Hepatocyte (in vitro differentiated cells): ENCODE measurements at regions not wholly inside any gene's neighbourhood (a gene's known extent, or its start where the extent isn't known, plus 50 kb on each side); places are given as distances from the start of the nearest gene placed in this dataset.

Experiments used
- DNase-seq: peaks from one replicate; pipeline ENCODE4 v3.0.0-alpha.2; 2016; ENCODE audit warnings: low spot score
- H2AFZ ChIP-seq: fragments of 200-600 bp; sonication (generic); 2 replicates; pipeline ENCODE4 v1.6.0; 2016; ENCODE audit warnings: antibody characterized with exemption, mild to moderate bottlenecking
- H3K27ac ChIP-seq: fragments of 200-600 bp; sonication (generic); 2 replicates; pipeline ENCODE4 v1.5.1; 2016; ENCODE audit warnings: mild to moderate bottlenecking
- H3K27me3 ChIP-seq: fragments of 200-600 bp; sonication (generic); 2 replicates; pipeline ENCODE4 v1.6.1; 2016
- H3K36me3 ChIP-seq: fragments of 200-600 bp; sonication (generic); replicated peaks from 2 replicates; pipeline ENCODE4 v1.5.1; 2016; ENCODE audit warnings: low read depth; ENCODE audit not compliant: insufficient read depth
- H3K4me1 ChIP-seq: fragments of 200-600 bp; sonication (generic); 2 replicates; pipeline ENCODE4 v1.5.1; 2016; ENCODE audit warnings: mild to moderate bottlenecking, moderate library complexity; ENCODE audit not compliant: insufficient read depth
- H3K4me2 ChIP-seq: fragments of 200-600 bp; sonication (generic); 2 replicates; pipeline ENCODE4 v1.6.0; 2016
- H3K4me3 ChIP-seq: fragments of 200-600 bp; sonication (generic); 2 replicates; pipeline ENCODE4 v1.5.1; 2016; ENCODE audit warnings: mild to moderate bottlenecking
- H3K79me2 ChIP-seq: fragments of 200-600 bp; sonication (generic); 2 replicates; pipeline ENCODE4 v1.6.0; 2017; ENCODE audit warnings: mild to moderate bottlenecking
- H3K9me2 ChIP-seq: fragments of 200-600 bp; sonication (generic); replicated peaks from 2 replicates; pipeline ENCODE4 v1.6.0; 2017; ENCODE audit warnings: mild to moderate bottlenecking; ENCODE audit not compliant: insufficient read depth
- H3K9me3 ChIP-seq: fragments of 200-600 bp; sonication (generic); 2 replicates; pipeline ENCODE4 v1.5.1; 2016; ENCODE audit warnings: low read depth, mild to moderate bottlenecking
- H4K20me1 ChIP-seq: fragments of 200-600 bp; sonication (generic); 2 replicates; pipeline ENCODE4 v1.6.0; 2016; ENCODE audit warnings: mild to moderate bottlenecking; ENCODE audit not compliant: insufficient read depth, poor library complexity, severe bottlenecking
- CTCF ChIP-seq: fragments of 200-600 bp; sonication (generic); IDR thresholded peaks from 2 replicates; pipeline ENCODE4 v1.5.1; 2016; ENCODE audit warnings: antibody characterized with exemption, mild to moderate bottlenecking; ENCODE audit not compliant: poor library complexity
- EZH2 ChIP-seq: fragments of 200-600 bp; sonication (generic); IDR thresholded peaks from 2 replicates; pipeline ENCODE4 v1.6.1; 2016; ENCODE audit warnings: antibody characterized with exemption, mild to moderate bottlenecking, borderline replicate concordance
- EZH2phosphoT487 ChIP-seq: fragments of 200-600 bp; sonication (generic); IDR thresholded peaks from one replicate; pipeline ENCODE4 v1.6.1; 2018; ENCODE audit warnings: antibody characterized with exemption, mild to moderate bottlenecking, low read depth, moderate library complexity; ENCODE audit not compliant: unreplicated experiment, severe bottlenecking
- WGBS: methylation state at CpG from one replicate; pipeline ENCODE4 v1.1.6; 2016; ENCODE audit warnings: low lambda C conversion rate; ENCODE audit errors: missing lambda C conversion rate; 5-methylcytosine and 5-hydroxymethylcytosine counted together

GRCh38 chr14:101230851-101231550, 327.5 kb upstream of the RTL1 start:
- H3K4me2 ChIP-seq, result no peak overlapping the region
- no peaks in the 10 kb centered on the region for H4K20me1 ChIP-seq
- no peak overlapping the region for H3K4me3 ChIP-seq
- H2AFZ ChIP-seq, result no peak overlapping the region
- H3K36me3 ChIP-seq, result no peaks in the 10 kb centered on the region
- no peaks in the 10 kb centered on the region for H3K79me2 ChIP-seq
- no peaks in the 10 kb centered on the region for H3K27me3 ChIP-seq
- H3K9me2 ChIP-seq, result no peaks in the 10 kb centered on the region
- peaks cover 30% of the 10 kb centered on the region for H3K4me1 ChIP-seq
- DNase-seq, result no peak
- TF ChIP-seq CTCF (no peak), EZH2phosphoT487 (no peak), EZH2 (no peak)
- WGBS, result 88% methylated on average over 5 of the region's 5 CpGs
- no peaks in the 10 kb centered on the region for H3K9me3 ChIP-seq
- no peak overlapping the region for H3K27ac ChIP-seq

GRCh38 chr14:101231828-101232227, 328.3 kb upstream of the RTL1 start:
- no peaks in the 10 kb centered on the region for H3K36me3 ChIP-seq
- H3K27me3 ChIP-seq, result no peaks in the 10 kb centered on the region
- no peaks in the 10 kb centered on the region for H4K20me1 ChIP-seq
- H3K79me2 ChIP-seq, result no peaks in the 10 kb centered on the region
- H3K4me3 ChIP-seq, result no peak overlapping the region
- H3K9me3 ChIP-seq, result no peaks in the 10 kb centered on the region
- peaks cover 22% of the 10 kb centered on the region for H3K4me1 ChIP-seq
- H3K4me2 ChIP-seq, result no peak overlapping the region
- TF ChIP-seq EZH2phosphoT487, result no peak
- TF ChIP-seq EZH2, result no peak
- no peak for TF ChIP-seq CTCF
- no peak overlapping the region for H2AFZ ChIP-seq
- no peak overlapping the region for H3K27ac ChIP-seq
- no peak for DNase-seq
- WGBS, result 96% methylated on average over 4 of the region's 4 CpGs
- H3K9me2 ChIP-seq, result no peaks in the 10 kb centered on the region

GRCh38 chr14:101232340-101233020, 328.8 kb upstream of the DIO3 start:
- Histone ChIP-seq H3K27me3 (no peaks in the 10 kb centered on the region), H3K9me2 (no peaks in the 10 kb centered on the region), H3K4me1 (peaks cover 22% of the 10 kb centered on the region), H2AFZ (no peak overlapping the region), H3K4me2 (no peak overlapping the region), H3K36me3 (no peaks in the 10 kb centered on the region), H3K9me3 (no peaks in the 10 kb centered on the region), H4K20me1 (no peaks in the 10 kb centered on the region), H3K79me2 (no peaks in the 10 kb centered on the region), H3K4me3 (no peak overlapping the region), H3K27ac (no peak overlapping the region)
- WGBS, result 88% methylated on average over 21 of the region's 21 CpGs
- TF ChIP-seq EZH2, result no peak
- TF ChIP-seq CTCF, result no peak
- TF ChIP-seq EZH2phosphoT487, result no peak
- DNase-seq, result no peak
